Neural progenitor cell (in vitro differentiated cells): ENCODE measurements at regions not wholly inside any gene's neighbourhood (a gene's known extent, or its start where the extent isn't known, plus 50 kb on each side); places are given as distances from the start of the nearest gene placed in this dataset.

Experiments
- DNase-seq: peaks from one replicate; pipeline ENCODE4 v3.0.0-alpha.2; 2016; ENCODE audit warnings: low spot score
- H2AFZ ChIP-seq: fragments of 200-600 bp; sonication (generic); replicated peaks from 2 replicates; pipeline ENCODE4 v1.6.1; 2016; ENCODE audit warnings: antibody characterized with exemption
- H3F3A ChIP-seq: fragments of 200-600 bp; sonication (generic); 2 replicates; pipeline ENCODE4 v1.6.1; 2016; ENCODE audit warnings: antibody characterized with exemption, low read depth
- H3K27ac ChIP-seq: fragments of 200-600 bp; sonication (generic); 2 replicates; pipeline ENCODE4 v1.5.1; 2016; ENCODE audit warnings: mild to moderate bottlenecking
- H3K27me3 ChIP-seq: fragments of 200-600 bp; sonication (generic); 2 replicates; pipeline ENCODE4 v1.6.1; 2016; ENCODE audit warnings: mild to moderate bottlenecking, moderate library complexity
- H3K36me3 ChIP-seq: fragments of 200-600 bp; sonication (generic); 2 replicates; pipeline ENCODE4 v1.5.1; 2016
- H3K4me1 ChIP-seq: fragments of 200-600 bp; sonication (generic); 2 replicates; pipeline ENCODE4 v1.6.1; 2016; ENCODE audit warnings: mixed run types
- H3K4me2 ChIP-seq: fragments of 200-600 bp; sonication (generic); 2 replicates; pipeline ENCODE4 v1.6.1; 2016
- H3K4me3 ChIP-seq: fragments of 200-600 bp; sonication (generic); 2 replicates; pipeline ENCODE4 v1.5.1; 2016
- H3K79me2 ChIP-seq: fragments of 200-600 bp; sonication (generic); 2 replicates; pipeline ENCODE4 v1.6.1; 2016; ENCODE audit warnings: low read depth
- H3K9ac ChIP-seq: fragments of 200-600 bp; sonication (generic); 2 replicates; pipeline ENCODE4 v1.6.1; 2016
- H3K9me3 ChIP-seq: fragments of 200-600 bp; sonication (generic); 2 replicates; pipeline ENCODE4 v1.5.1; 2016; ENCODE audit warnings: low read depth
- H4K20me1 ChIP-seq: fragments of 200-600 bp; sonication (generic); 2 replicates; pipeline ENCODE4 v1.6.1; 2016; ENCODE audit warnings: low read depth
- H3K27ac Mint-ChIP-seq: 3 replicates; pipeline ENCODE4 v1.8.0; 2021; ENCODE audit warnings: mixed read lengths
- H3K27me3 Mint-ChIP-seq: 2 replicates; pipeline ENCODE4 v1.8.0; 2022; ENCODE audit warnings: low read depth, mild to moderate bottlenecking, inconsistent platforms, moderate library complexity, mixed read lengths; ENCODE audit not compliant: insufficient read depth
- H3K36me3 Mint-ChIP-seq: 3 replicates; pipeline ENCODE4 v1.8.0; 2021; ENCODE audit warnings: mixed read lengths
- H3K4me1 Mint-ChIP-seq: 3 replicates; pipeline ENCODE4 v1.8.0; 2021; ENCODE audit warnings: mixed read lengths
- H3K4me3 Mint-ChIP-seq: 3 replicates; pipeline ENCODE4 v1.8.0; 2021; ENCODE audit warnings: mild to moderate bottlenecking, moderate library complexity, mixed read lengths
- H3K9me3 Mint-ChIP-seq: 3 replicates; pipeline ENCODE4 v1.8.0; 2020; ENCODE audit warnings: mixed read lengths
- CTCF ChIP-seq: fragments of 200-600 bp; sonication (generic); IDR thresholded peaks from 2 replicates; pipeline ENCODE4 v1.5.1; 2017; ENCODE audit warnings: antibody characterized with exemption, mild to moderate bottlenecking
- EZH2 ChIP-seq: fragments of 200-600 bp; sonication (generic); IDR thresholded peaks from 2 replicates; pipeline ENCODE4 v1.6.1; 2017; ENCODE audit warnings: antibody characterized with exemption, mild to moderate bottlenecking, moderate library complexity
- EZH2phosphoT487 ChIP-seq: fragments of 200-600 bp; sonication (generic); IDR thresholded peaks from 2 replicates; pipeline ENCODE4 v1.6.1; 2017; ENCODE audit warnings: antibody characterized with exemption

GRCh38 chr16:22971346-22971924, 157.5 kb downstream of the HS3ST2 start:
- DNase-seq: no peak
- no peak overlapping the region for H3K4me3 Mint-ChIP-seq
- H3K9me3 ChIP-seq: no peaks in the 10 kb centered on the region
- H3K9ac ChIP-seq: no peak overlapping the region
- no peak overlapping the region for H3K4me3 ChIP-seq
- H3K4me1 Mint-ChIP-seq: peaks cover 15% of the 10 kb centered on the region
- H3K4me1 ChIP-seq: peaks cover 10% of the 10 kb centered on the region
- H3K27me3 ChIP-seq: no peaks in the 10 kb centered on the region
- H3K9me3 Mint-ChIP-seq: no peaks in the 10 kb centered on the region
- no peak overlapping the region for H3K27ac ChIP-seq
- no peaks in the 10 kb centered on the region for H4K20me1 ChIP-seq
- no peak overlapping the region for H2AFZ ChIP-seq
- H3K36me3 Mint-ChIP-seq: no peaks in the 10 kb centered on the region
- no peaks in the 10 kb centered on the region for H3K79me2 ChIP-seq
- peaks cover 6% of the 10 kb centered on the region for H3K27me3 Mint-ChIP-seq
- TF ChIP-seq CTCF (no peak), EZH2 (no peak), EZH2phosphoT487 (no peak)
- H3K4me2 ChIP-seq: no peak overlapping the region
- H3F3A ChIP-seq: no peaks in the 10 kb centered on the region
- H3K36me3 ChIP-seq: no peaks in the 10 kb centered on the region
- no peak overlapping the region for H3K27ac Mint-ChIP-seq

- H2AFZ ChIP-seq: no peak overlapping the region
- no peaks in the 10 kb centered on the region for H3K9me3 ChIP-seq
- no peak overlapping the region for H3K4me3 ChIP-seq
- no peaks in the 10 kb centered on the region for H3K79me2 ChIP-seq
- no peaks in the 10 kb centered on the region for H3K27me3 ChIP-seq
- no peaks in the 10 kb centered on the region for H3K36me3 ChIP-seq
- DNase-seq: peak; percentile 45
- Mint-ChIP-seq H3K4me3 (no peak overlapping the region), H3K36me3 (no peaks in the 10 kb centered on the region), H3K27ac (no peak overlapping the region), H3K9me3 (no peaks in the 10 kb centered on the region), H3K4me1 (peaks cover 15% of the 10 kb centered on the region), H3K27me3 (peaks cover 4% of the 10 kb centered on the region)
- no peak overlapping the region for H3K9ac ChIP-seq
- TF ChIP-seq EZH2phosphoT487 (no peak), CTCF (no peak), EZH2 (no peak)
- no peaks in the 10 kb centered on the region for H3F3A ChIP-seq
- H4K20me1 ChIP-seq: no peaks in the 10 kb centered on the region
- H3K4me1 ChIP-seq: peaks cover 10% of the 10 kb centered on the region
- peak overlapping the region; percentile 47 for H3K4me2 ChIP-seq
- no peak overlapping the region for H3K27ac ChIP-seq
These were observed 156.4 kb downstream of the HS3ST2 start for GRCh38 chr16:22970209-22970865.

GRCh38 chr16:22969567-22969966, 155.6 kb downstream of the HS3ST2 start:
- H3K27me3 Mint-ChIP-seq: peaks cover 4% of the 10 kb centered on the region
- H3K27ac ChIP-seq: no peak overlapping the region
- H3K27ac Mint-ChIP-seq: no peak overlapping the region
- H3K4me1 ChIP-seq: peaks cover 10% of the 10 kb centered on the region
- H3K9me3 ChIP-seq: no peaks in the 10 kb centered on the region
- TF ChIP-seq CTCF: no peak
- TF ChIP-seq EZH2phosphoT487: no peak
- TF ChIP-seq EZH2: no peak
- no peak overlapping the region for H3K9ac ChIP-seq
- H3K9me3 Mint-ChIP-seq: no peaks in the 10 kb centered on the region
- H3K4me1 Mint-ChIP-seq: peaks cover 15% of the 10 kb centered on the region
- no peak overlapping the region for H3K4me2 ChIP-seq
- H3F3A ChIP-seq: no peaks in the 10 kb centered on the region
- H3K4me3 ChIP-seq: no peak overlapping the region
- no peaks in the 10 kb centered on the region for H4K20me1 ChIP-seq
- no peaks in the 10 kb centered on the region for H3K36me3 ChIP-seq
- H3K4me3 Mint-ChIP-seq: no peak overlapping the region
- no peaks in the 10 kb centered on the region for H3K79me2 ChIP-seq
- H2AFZ ChIP-seq: no peak overlapping the region
- no peaks in the 10 kb centered on the region for H3K27me3 ChIP-seq
- no peaks in the 10 kb centered on the region for H3K36me3 Mint-ChIP-seq
- no peak for DNase-seq
